Germinal center (tissue), 1 donor: ENCODE measurements at regions not wholly inside any gene's neighbourhood (a gene's known extent, or its start where the extent isn't known, plus 50 kb on each side); places are given as distances from the start of the nearest gene placed in this dataset.

Source experiments
- DNase-seq: peaks from one replicate; pipeline ENCODE4 v3.0.0; 2012; ENCODE audit warnings: mixed read lengths, low spot score

DNA sequence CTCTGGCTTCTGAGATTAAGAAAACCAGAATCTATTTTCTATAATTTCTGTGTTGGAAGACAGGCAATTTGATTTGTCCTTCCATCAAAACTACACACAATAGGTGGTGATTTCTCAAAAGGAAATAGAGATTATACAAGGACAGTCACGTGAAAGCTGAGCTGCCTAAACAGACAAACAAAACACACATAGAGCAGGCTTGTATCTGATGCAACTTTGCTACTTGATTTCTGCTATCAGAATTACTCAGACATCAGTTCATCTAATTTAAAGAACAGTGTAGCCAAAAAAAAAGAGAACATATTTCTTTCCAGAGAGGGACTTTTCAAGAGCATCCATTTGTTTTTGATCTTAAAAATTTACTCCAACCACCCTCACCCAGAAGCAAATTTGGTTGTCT is 2128.3 kb upstream of the C9orf72 start:
- no peak for DNase-seq

DNA sequence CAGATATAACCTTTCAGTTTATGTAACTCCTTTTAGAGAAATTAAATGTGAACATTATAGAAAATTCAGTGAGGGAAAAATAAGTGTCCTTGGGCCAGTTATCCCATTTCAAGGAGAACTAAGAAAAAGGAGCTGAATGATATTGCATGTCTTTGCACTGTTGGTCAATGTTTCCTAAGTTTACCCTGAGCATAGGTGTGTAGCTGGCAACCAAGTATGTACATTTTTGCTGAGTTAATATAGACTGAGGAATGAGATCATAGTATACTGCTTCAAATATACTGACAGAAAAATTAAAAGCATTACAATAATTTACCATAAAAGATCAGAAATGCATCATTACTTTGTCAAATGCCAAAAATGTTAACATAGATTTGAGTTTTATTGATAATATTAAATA is 2128.7 kb upstream of the C9orf72 start:
- DNase-seq = no peak

GRCh38 chr9:29714860-29715259 is 2141.6 kb upstream of the C9orf72 start:
- DNase-seq = no peak

DNA sequence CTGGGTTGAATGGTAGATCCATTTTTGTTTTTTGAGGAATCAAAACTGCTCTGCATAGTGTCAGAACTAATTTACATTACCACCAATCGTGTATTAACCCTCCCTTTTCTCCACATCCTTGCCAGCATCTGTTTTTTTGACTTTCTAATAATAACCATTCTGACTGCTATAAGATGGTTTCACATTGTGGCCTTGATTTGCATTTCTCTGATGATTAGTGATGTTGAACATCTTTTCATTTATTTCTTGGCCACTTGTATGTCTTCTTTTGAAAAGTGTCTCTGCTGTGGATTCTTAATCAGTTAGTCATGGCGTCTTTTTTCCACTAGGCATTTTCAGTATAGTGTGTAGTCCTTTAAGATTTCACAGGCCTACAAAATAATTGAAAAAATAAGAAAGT is 2144.3 kb upstream of the C9orf72 start:
- no peak for DNase-seq

DNA sequence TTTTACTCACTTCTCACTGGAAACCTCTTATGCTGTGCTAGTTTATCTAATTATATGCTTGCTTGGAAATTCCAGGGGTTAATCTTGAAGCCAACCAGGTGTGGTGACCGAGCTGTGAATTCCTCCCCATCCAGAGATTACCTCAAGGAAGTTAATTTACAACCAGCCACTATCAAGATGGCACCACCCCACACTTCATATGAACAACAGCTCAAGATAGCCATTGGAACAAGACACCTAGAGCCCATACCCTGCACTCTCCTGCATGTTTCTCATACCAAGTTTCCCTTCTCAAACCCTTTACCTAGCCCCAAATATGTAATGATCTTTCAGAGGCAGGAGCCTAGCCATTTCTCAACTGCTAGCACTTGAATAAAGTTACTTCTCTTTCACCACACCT is 2156.9 kb upstream of the C9orf72 start:
- DNase-seq = no peak

DNA sequence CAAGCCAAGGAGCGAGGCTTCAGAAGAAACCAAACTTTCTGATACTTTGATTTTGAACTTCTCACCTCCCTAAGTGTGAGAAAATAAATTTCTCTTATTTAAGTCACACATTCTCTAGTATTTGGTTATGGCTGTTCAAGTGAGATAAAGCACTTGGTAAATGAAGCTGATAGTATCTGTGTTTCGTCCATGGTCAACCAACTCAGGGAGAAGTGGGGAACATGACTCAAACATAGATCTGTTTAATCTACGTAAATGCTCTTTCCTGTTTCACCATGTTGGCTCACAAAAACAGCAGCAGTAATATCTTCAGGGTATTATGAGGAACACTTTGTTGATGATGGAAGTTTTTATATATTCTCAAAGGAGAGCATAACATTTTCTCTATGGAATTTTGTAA is 2167.2 kb upstream of the C9orf72 start:
- no peak for DNase-seq

GRCh38 chr9:29741169-29741568 is 2167.9 kb upstream of the C9orf72 start:
- no peak for DNase-seq

- no peak for DNase-seq
Measured at GRCh38 chr9:29750062-29750461, 2176.8 kb upstream of the C9orf72 start.

GRCh38 chr9:29751226-29751625 is 2177.9 kb upstream of the C9orf72 start:
- no peak for DNase-seq

GRCh38 chr9:29753638-29754037 is 2180.4 kb upstream of the C9orf72 start:
- DNase-seq = no peak

DNA sequence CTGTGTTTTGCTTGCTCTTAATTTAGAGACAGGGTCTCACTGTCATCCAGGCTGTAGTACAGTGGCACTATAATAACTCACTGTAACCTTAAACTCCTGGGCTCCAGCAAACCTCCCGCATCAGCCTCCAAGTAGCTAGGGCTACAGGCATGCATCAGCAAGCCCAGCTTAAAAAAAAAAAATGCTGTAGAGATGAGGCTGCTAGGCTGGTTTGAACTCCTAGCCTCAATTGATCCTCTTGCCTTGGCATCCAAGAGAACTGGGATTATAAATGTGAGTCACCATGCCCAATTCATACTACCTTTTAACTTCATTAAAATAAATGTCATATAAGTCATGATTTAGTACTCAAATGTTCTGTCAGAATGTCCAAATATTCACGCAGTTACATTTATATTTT is 2195.7 kb upstream of the C9orf72 start:
- no peak for DNase-seq

GRCh38 chr9:29773676-29774075 is 2200.4 kb upstream of the C9orf72 start:
- DNase-seq = no peak

GRCh38 chr9:29775491-29775890 is 2202.2 kb upstream of the C9orf72 start:
- no peak for DNase-seq

DNA sequence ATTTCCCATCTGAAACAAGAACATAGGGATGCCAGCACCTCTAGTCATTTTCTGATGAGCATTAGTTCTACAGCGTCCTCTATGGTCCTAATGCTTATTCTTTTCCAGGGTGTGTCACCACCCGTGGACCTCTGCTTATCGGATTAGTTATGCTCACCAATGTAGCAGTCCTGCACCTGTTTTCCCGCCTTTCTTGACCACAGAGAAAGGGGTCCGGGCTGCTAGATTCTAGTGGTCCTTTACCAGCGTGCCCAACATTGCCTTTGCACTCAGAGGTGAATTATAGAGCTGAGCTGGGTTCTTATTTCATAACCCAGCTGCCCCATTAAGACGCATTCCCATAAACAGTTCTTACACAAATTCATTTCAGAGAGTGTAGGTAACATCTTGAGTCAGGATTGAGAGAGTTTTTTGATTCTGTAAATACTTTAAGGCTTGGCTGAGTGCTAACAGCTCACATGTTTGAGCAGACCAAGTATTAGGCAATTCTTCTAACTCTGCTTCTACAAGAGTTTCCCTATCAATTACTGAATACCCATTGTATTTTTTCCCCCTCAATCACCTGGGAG is 2205.1 kb upstream of the C9orf72 start:
- DNase-seq = no peak

GRCh38 chr9:29793970-29794369 is 2220.7 kb upstream of the C9orf72 start:
- no peak for DNase-seq

DNA sequence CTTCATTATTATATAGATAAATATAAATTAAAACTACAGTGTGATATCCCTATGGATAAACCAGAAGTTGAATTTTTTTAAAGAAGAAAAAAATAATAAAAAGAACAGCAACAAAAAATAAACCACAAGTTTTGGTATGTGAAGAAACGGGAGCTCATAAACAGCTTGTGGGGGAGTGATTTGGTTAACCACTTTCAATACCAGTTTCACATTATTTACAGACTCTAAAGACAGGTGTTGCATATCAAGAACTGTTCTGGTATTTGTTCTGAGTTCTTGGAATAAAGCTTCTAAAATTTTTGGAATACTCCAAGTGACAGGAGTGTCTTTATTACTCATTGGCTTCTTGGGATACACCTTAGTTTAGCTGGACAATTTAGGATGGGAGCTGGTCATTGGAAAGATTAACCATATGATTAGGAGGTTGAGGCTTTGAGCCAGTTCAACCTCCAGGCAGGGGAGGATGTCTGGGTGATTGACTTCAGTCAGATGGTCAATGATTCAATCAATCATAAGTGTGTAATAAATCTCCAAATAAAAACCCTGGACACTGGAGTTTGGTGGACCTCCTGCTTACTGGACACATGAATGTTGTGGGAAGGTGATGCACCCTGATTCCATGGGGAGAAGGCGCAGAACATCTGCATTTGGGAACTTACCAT is 2223.1 kb upstream of the C9orf72 start:
- no peak for DNase-seq

DNA sequence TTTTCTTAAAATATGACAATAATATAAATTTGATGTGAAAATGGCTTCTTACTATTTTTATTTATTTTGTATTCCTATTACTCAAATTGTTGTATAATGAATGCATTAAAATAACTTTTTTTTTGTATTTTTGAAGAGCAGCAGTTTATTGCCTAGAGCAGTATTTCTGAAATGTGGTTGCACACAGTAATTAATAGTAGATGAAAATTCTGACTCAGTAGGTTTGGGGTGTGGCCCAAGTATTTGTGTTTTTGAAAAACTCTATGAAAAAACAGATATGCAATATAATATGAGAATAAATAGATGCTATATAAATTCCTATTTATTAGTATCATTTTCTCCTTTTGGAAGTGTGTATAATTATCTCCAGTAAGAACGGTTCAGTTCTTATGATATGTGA is 2225.3 kb upstream of the C9orf72 start:
- no peak for DNase-seq

DNA sequence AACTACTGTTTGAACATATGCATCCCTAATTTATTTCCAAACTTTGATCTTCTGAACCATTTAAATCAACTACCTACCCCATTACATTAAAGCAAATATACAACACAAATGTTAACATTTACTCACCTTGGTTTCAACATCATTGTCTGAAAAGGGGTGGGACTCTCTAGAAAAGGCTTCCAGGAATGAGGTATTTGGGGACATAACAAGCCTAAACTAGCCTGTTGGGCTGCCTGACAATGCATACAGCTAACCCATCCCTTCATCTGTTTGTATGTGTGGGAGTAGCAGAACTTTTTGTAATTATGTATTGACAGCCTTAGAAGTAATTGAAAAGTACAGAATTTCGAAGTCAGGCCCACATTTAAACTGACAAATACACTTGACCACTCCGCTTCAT is 2225.9 kb upstream of the C9orf72 start:
- no peak for DNase-seq

DNA sequence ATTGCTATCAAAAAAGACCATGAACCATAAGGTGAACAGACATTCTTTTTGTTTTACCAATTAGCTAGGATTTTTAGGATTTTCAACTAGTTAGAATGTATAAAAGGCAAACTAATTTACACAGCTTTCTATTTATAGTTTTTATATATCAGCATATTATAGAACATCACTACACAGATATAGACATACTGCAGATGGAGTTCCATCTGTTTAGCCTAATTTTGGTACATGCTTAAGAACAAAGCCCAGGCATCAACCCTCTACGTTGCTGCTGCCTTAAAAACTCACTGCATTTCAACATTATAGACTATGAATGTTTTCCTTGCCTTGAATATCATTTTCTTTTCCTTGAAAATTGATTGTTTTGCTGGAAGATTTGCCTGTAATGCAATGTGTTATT is 2227.5 kb upstream of the C9orf72 start:
- DNase-seq = no peak

GRCh38 chr9:29802454-29802853 is 2229.2 kb upstream of the C9orf72 start:
- no peak for DNase-seq

DNA sequence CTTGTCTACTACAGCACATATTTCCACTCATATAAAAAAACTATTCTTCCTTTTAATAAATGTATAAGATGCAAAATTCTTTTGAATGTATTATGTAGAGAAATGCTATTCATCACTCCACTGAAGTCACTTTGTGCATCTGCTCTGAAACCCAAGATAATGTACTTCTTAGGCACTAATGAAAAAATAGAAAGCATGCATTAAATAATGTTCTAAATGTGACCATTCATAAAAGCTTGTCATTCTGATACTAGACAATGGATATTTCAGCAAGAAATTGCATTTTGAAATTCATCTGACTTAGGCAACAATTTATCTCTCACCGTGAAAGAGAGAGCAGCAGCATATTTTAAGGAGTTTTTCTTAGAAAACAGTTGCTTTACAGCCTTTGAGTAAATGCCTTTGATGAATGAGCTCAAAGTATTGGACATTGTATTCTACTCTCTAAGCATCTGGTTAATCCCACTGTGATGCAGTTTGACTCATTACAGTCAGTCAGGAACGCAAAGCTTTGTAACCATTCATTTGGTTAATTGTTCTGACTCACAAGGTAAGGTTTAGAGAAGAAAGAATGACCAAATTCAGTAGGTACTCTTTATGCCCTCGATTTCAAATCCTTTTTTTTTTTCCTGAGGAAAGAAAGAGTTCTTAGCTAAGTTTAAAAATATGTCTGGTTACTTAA is 2233.8 kb upstream of the C9orf72 start:
- DNase-seq = no peak

- no peak for DNase-seq
Measured at GRCh38 chr9:29816954-29817703, 2243.8 kb upstream of the C9orf72 start.

DNA sequence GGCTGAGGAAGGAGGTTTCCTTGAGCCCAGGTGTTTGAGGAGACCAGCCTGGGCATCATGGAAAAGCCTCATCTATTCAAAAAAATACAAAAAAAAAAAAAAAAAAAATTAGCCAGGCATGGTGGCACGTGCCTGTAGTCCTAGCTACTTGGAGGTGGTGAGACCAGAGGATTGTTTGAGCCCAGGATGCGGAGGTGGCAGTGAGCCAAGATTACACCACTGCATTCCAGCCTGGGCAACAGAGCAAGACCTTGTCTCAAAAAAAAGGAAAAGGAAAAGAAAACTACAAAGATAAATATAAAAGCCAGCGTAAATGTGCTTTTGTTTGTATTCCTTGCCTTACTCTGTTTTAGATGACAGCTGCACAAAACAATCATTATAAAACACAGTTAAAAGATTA is 2249.2 kb upstream of the C9orf72 start:
- DNase-seq = no peak
